HCT116 (cell line): ENCODE measurements at regions not wholly inside any gene's neighbourhood (a gene's known extent, or its start where the extent isn't known, plus 50 kb on each side); places are given as distances from the start of the nearest gene placed in this dataset.

ENCODE experiments used
- ATAC-seq: fragments of 200-7000 bp; cut with Tn5 transposase; 2 replicates; pipeline ENCODE4 v1.9.1; 2020; ENCODE audit warnings: mild to moderate bottlenecking, moderate library complexity
- BruUV-seq: library from RNA; stranded (reverse); fragments of 400-500 nt; replicated peaks from 2 replicates; lab custom pipeline; 2021; lab: Mats Ljungman, UMichigan
- CTCF ChIA-PET: fragments of 300-600 bp; sonication (Branson Sonifier 250); formaldehyde crosslinking; loops from one replicate; lab custom pipeline; 2021; ENCODE audit warnings: antibody characterized with exemption; lab: Charles Lee
- POLR2A ChIA-PET: fragments of 300-600, 350-600 bp; sonication (Branson Sonifier 250); formaldehyde crosslinking; loops from one replicate; lab custom pipeline; 2021; ENCODE audit warnings: antibody characterized with exemption; lab: Charles Lee
- RAD21 ChIA-PET, 2 experiments: fragments of 300-600 bp; sonication (Branson Sonifier 250); formaldehyde crosslinking; loops; one replicate each; lab custom pipeline; 2023; ENCODE audit warnings: low total read pairs in 2 of 2; ENCODE audit not compliant: uncharacterized antibody in 2 of 2, unreplicated experiment in 2 of 2, low non-redundant PET in 1 of 2; lab: Charles Lee
- DNase-seq: peaks from one replicate; pipeline ENCODE4 v3.0.0-alpha.2; 2010; ENCODE audit warnings: low read depth, low spot score
- H2AFZ ChIP-seq: fragments of 200-600 bp; shearing (Covaris generic), sonication (generic); 2 replicates; pipeline ENCODE4 v1.6.1; 2017; ENCODE audit warnings: low read depth, mixed run types, mixed read lengths, antibody characterized with exemption, low read length; ENCODE audit not compliant: poor library complexity, severe bottlenecking
- H3K27ac ChIP-seq: 2 replicates; pipeline ENCODE4 v1.5.1; 2012; ENCODE audit warnings: low read depth, low read length
- H3K27me3 ChIP-seq: fragments of 200-600 bp; sonication (generic); 2 replicates; pipeline ENCODE4 v1.6.1; 2016; ENCODE audit warnings: mixed run types, low read length, mixed read lengths; ENCODE audit not compliant: insufficient read depth
- H3K36me3 ChIP-seq, 2 experiments: fragments of 200-500 bp in 1 of 2; fragments of 200-600 bp in 1 of 2; sonication (Bioruptor generic) in 1 of 2; sonication (generic) in 1 of 2; 2 replicates each; pipeline versions ENCODE4 v1.5.1 to v1.6.1; 2014 to 2016; ENCODE audit warnings: low read length in 2 of 2, inconsistent platforms in 1 of 2, mixed read lengths in 1 of 2, mixed run types in 1 of 2; ENCODE audit not compliant: insufficient read depth in 2 of 2, control insufficient read depth in 1 of 2
- H3K4me1 ChIP-seq, 2 experiments: fragments of 200-600 bp in 1 of 2; sonication (generic) in 1 of 2; 2 replicates each; pipeline versions ENCODE4 v1.5.1 to v1.6.1; 2012 to 2017; ENCODE audit warnings: low read length in 2 of 2, inconsistent platforms in 1 of 2, mild to moderate bottlenecking in 1 of 2, mixed read lengths in 1 of 2, mixed run types in 1 of 2, moderate library complexity in 1 of 2; ENCODE audit not compliant: insufficient read depth in 2 of 2, control insufficient read depth in 1 of 2
- H3K4me2 ChIP-seq: fragments of 200-600 bp; sonication (generic); 2 replicates; pipeline ENCODE4 v1.6.1; 2017; ENCODE audit warnings: mixed run types, low read length, mixed read lengths
- H3K4me3 ChIP-seq, 2 experiments: fragments of 200-600 bp in 1 of 2; sonication (generic) in 1 of 2; replicated peaks in 1 of 2; 2 replicates each; pipeline ENCODE4 v1.5.1; 2011 to 2016; ENCODE audit warnings: low read length in 2 of 2, control low read depth in 1 of 2, low read depth in 1 of 2, mild to moderate bottlenecking in 1 of 2, mixed read lengths in 1 of 2, mixed run types in 1 of 2
- H3K79me2 ChIP-seq: fragments of 200-600 bp; sonication (generic); 2 replicates; pipeline ENCODE4 v1.6.1; 2017; ENCODE audit warnings: mild to moderate bottlenecking, mixed run types, low read length, moderate library complexity, mixed read lengths; ENCODE audit not compliant: insufficient read depth
- H3K9ac ChIP-seq: fragments of 200-600 bp; sonication (generic); 2 replicates; pipeline ENCODE4 v1.6.1; 2016; ENCODE audit warnings: low read length, mixed read lengths
- H3K9me2 ChIP-seq: fragments of 200-600 bp; sonication (generic), shearing (Covaris generic); 2 replicates; pipeline ENCODE4 v1.6.1; 2017; ENCODE audit warnings: mixed run types, mild to moderate bottlenecking, moderate library complexity; ENCODE audit not compliant: insufficient read depth
- H3K9me3 ChIP-seq, 2 experiments: fragments of 200-500 bp in 1 of 2; fragments of 200-600 bp in 1 of 2; sonication (Bioruptor generic) in 1 of 2; sonication (generic) in 1 of 2; 2 replicates each; pipeline ENCODE4 v1.6.1; 2014 to 2017; ENCODE audit warnings: low read length in 2 of 2, mixed read lengths in 2 of 2, inconsistent platforms in 1 of 2, low read depth in 1 of 2, mild to moderate bottlenecking in 1 of 2, mixed run types in 1 of 2, moderate library complexity in 1 of 2; ENCODE audit not compliant: control insufficient read depth in 1 of 2, insufficient read depth in 1 of 2
- H4K20me1 ChIP-seq: fragments of 200-600 bp; sonication (generic), shearing (Covaris generic); 2 replicates; pipeline ENCODE4 v1.6.1; 2017; ENCODE audit warnings: mixed run types, mild to moderate bottlenecking, moderate library complexity; ENCODE audit not compliant: insufficient read depth
- EZH2 ChIP-seq: fragments of 200-600 bp; sonication (generic); IDR thresholded peaks from 2 replicates; pipeline ENCODE4 v1.6.1; 2017; ENCODE audit warnings: antibody characterized with exemption, mixed run types
- SRF ChIP-seq: IDR thresholded peaks from 2 replicates; pipeline ENCODE4 v1.6.1; 2012; ENCODE audit warnings: low read depth
- intact Hi-C: fragments of 100-400 bp; cut with micrococcal nuclease; formaldehyde crosslinking; loops from 2 replicates; pipeline ENCODE4 v1.10.0; 2022
- TF ChIP-seq, protein P1 (sequence below): IDR thresholded peaks from 2 replicates; pipeline ENCODE4 v1.6.1; 2012; ENCODE audit warnings: low read depth
- TF ChIP-seq, protein P2 (sequence below): IDR thresholded peaks from 2 replicates; pipeline ENCODE4 v1.6.1; 2011; ENCODE audit warnings: mild to moderate bottlenecking, low read length, moderate library complexity; ENCODE audit not compliant: insufficient replicate concordance; ENCODE audit errors: extremely low read depth
- TF ChIP-seq, protein P3 (sequence below): IDR thresholded peaks from 2 replicates; pipeline ENCODE4 v1.6.1; 2012

DNA sequence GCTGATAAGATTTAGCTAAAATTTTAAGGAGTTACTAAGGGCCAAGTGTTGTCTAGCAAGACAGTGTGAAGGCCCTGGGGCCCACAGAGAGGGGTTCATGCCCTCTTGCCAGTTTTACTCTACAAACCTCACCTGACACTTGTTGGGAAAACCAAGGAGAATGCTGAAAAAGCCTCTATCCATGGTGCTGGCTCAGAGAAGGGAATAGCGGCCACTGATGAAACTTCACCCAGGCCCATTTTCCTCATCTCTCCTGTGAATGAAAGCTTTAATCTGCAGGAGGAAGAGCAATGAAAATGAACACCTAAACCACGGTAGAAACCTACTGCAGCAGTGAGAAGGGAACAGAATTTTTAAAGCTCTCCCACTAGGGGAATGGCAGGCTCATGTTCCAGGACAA lies 317.3 kb upstream of the CNR1 start:
- H4K20me1 ChIP-seq = no peaks in the 10 kb centered on the region
- H3K79me2 ChIP-seq = no peaks in the 10 kb centered on the region
- RAD21 ChIA-PET = no interaction called here
- H3K4me1 ChIP-seq = no peaks in the 10 kb centered on the region
- no peak for ATAC-seq
- no peak overlapping the region for H3K27ac ChIP-seq
- H3K9ac ChIP-seq = no peak overlapping the region
- no peak overlapping the region for H3K4me3 ChIP-seq
- intact Hi-C loops = no loop called here
- H3K36me3 ChIP-seq = no peaks in the 10 kb centered on the region
- no peak for DNase-seq
- CTCF ChIA-PET = no interaction called here
- BruUV-seq = no TSS peak
- no peaks in the 10 kb centered on the region for H3K9me2 ChIP-seq
- POLR2A ChIA-PET = no interaction called here
- TF ChIP-seq EZH2 (no peak), SRF (no peak)
- TF ChIP-seq, protein P1, sequence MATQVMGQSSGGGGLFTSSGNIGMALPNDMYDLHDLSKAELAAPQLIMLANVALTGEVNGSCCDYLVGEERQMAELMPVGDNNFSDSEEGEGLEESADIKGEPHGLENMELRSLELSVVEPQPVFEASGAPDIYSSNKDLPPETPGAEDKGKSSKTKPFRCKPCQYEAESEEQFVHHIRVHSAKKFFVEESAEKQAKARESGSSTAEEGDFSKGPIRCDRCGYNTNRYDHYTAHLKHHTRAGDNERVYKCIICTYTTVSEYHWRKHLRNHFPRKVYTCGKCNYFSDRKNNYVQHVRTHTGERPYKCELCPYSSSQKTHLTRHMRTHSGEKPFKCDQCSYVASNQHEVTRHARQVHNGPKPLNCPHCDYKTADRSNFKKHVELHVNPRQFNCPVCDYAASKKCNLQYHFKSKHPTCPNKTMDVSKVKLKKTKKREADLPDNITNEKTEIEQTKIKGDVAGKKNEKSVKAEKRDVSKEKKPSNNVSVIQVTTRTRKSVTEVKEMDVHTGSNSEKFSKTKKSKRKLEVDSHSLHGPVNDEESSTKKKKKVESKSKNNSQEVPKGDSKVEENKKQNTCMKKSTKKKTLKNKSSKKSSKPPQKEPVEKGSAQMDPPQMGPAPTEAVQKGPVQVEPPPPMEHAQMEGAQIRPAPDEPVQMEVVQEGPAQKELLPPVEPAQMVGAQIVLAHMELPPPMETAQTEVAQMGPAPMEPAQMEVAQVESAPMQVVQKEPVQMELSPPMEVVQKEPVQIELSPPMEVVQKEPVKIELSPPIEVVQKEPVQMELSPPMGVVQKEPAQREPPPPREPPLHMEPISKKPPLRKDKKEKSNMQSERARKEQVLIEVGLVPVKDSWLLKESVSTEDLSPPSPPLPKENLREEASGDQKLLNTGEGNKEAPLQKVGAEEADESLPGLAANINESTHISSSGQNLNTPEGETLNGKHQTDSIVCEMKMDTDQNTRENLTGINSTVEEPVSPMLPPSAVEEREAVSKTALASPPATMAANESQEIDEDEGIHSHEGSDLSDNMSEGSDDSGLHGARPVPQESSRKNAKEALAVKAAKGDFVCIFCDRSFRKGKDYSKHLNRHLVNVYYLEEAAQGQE = peak; percentile 44
- TF ChIP-seq, protein P2, sequence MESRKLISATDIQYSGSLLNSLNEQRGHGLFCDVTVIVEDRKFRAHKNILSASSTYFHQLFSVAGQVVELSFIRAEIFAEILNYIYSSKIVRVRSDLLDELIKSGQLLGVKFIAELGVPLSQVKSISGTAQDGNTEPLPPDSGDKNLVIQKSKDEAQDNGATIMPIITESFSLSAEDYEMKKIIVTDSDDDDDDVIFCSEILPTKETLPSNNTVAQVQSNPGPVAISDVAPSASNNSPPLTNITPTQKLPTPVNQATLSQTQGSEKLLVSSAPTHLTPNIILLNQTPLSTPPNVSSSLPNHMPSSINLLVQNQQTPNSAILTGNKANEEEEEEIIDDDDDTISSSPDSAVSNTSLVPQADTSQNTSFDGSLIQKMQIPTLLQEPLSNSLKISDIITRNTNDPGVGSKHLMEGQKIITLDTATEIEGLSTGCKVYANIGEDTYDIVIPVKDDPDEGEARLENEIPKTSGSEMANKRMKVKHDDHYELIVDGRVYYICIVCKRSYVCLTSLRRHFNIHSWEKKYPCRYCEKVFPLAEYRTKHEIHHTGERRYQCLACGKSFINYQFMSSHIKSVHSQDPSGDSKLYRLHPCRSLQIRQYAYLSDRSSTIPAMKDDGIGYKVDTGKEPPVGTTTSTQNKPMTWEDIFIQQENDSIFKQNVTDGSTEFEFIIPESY = no peak
- TF ChIP-seq, protein P3, sequence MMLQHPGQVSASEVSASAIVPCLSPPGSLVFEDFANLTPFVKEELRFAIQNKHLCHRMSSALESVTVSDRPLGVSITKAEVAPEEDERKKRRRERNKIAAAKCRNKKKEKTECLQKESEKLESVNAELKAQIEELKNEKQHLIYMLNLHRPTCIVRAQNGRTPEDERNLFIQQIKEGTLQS = no peak
- no peak overlapping the region for H2AFZ ChIP-seq
- H3K4me2 ChIP-seq = no peak overlapping the region
- no peaks in the 10 kb centered on the region for H3K9me3 ChIP-seq
- H3K27me3 ChIP-seq = no peaks in the 10 kb centered on the region
